HG03457 (cell line): ENCODE measurements at regions not wholly inside any gene's neighbourhood (a gene's known extent, or its start where the extent isn't known, plus 50 kb on each side); places are given as distances from the start of the nearest gene placed in this dataset.

Experiments
- ATAC-seq: cut with Tn5 transposase; IDR thresholded peaks from one replicate; pipeline ENCODE4 v1.9.1; 2021; ENCODE audit warnings: moderate number of reproducible peaks; ENCODE audit not compliant: unreplicated experiment

- ATAC-seq = no peak
Observed at GRCh38 chr22:47375621-47376321, 613.3 kb downstream of the TBC1D22A start.

GRCh38 chr22:47374901-47375575 is 612.6 kb downstream of the TBC1D22A start:
- ATAC-seq = no peak

GRCh38 chr22:47374273-47374771 is 611.9 kb downstream of the TBC1D22A start:
- ATAC-seq = no peak

- no peak for ATAC-seq
Observed at GRCh38 chr22:47373648-47374272, 611.3 kb downstream of the TBC1D22A start.

- no peak for ATAC-seq
Observed at GRCh38 chr22:47372596-47373385, 610.3 kb downstream of the TBC1D22A start.

GRCh38 chr22:47372111-47372581 is 609.7 kb downstream of the TBC1D22A start:
- ATAC-seq = no peak

- no peak for ATAC-seq
Observed at GRCh38 chr22:47371263-47372090, 609.0 kb downstream of the TBC1D22A start.

GRCh38 chr22:47370448-47371262 is 608.2 kb downstream of the TBC1D22A start:
- ATAC-seq = no peak

- ATAC-seq = no peak
Observed at GRCh38 chr22:47369431-47370015, 607.1 kb downstream of the TBC1D22A start.

GRCh38 chr22:47369020-47369419 is 606.6 kb downstream of the TBC1D22A start:
- ATAC-seq = no peak

- no peak for ATAC-seq
Observed at GRCh38 chr22:47367993-47368945, 605.8 kb downstream of the TBC1D22A start.

GRCh38 chr22:47367107-47367690 is 604.7 kb downstream of the TBC1D22A start:
- ATAC-seq = no peak

GRCh38 chr22:47366026-47366767 is 603.7 kb downstream of the TBC1D22A start:
- ATAC-seq = no peak

- no peak for ATAC-seq
Observed at GRCh38 chr22:47361247-47361646, 598.8 kb downstream of the TBC1D22A start.

GRCh38 chr22:47357493-47357892 is 595.0 kb downstream of the TBC1D22A start:
- no peak for ATAC-seq

- ATAC-seq = no peak
Observed at GRCh38 chr22:47357086-47357485, 594.6 kb downstream of the TBC1D22A start.
